BE2C (cell line): ENCODE measurements at regions not wholly inside any gene's neighbourhood (a gene's known extent, or its start where the extent isn't known, plus 50 kb on each side); places are given as distances from the start of the nearest gene placed in this dataset.

ENCODE experiments used
- DNase-seq: peaks from one replicate; pipeline ENCODE4 v3.0.0-alpha.2; 2020
- H3K27me3 ChIP-seq: fragments of 250-450 bp; sonication (Bioruptor Pico); 2 replicates; pipeline ENCODE4 v1.5.1; 2020; ENCODE audit warnings: mild to moderate bottlenecking
- H3K36me3 ChIP-seq: fragments of 250-450 bp; sonication (Bioruptor Pico); 2 replicates; pipeline ENCODE4 v1.5.1; 2020; ENCODE audit warnings: mild to moderate bottlenecking
- H3K4me1 ChIP-seq: fragments of 250-450 bp; sonication (Bioruptor Pico); 2 replicates; pipeline ENCODE4 v1.5.1; 2020
- H3K4me3 ChIP-seq: 2 replicates; pipeline ENCODE4 v1.5.1; 2011; ENCODE audit warnings: low read depth, low read length
- H3K9me3 ChIP-seq: fragments of 250-450 bp; sonication (Bioruptor Pico); 2 replicates; pipeline ENCODE4 v1.5.1; 2020
- CTCF ChIP-seq: IDR thresholded peaks from 2 replicates; pipeline ENCODE4 v1.5.1; 2012; ENCODE audit warnings: mild to moderate bottlenecking, low read depth, low read length

- no peak for DNase-seq
- TF ChIP-seq CTCF = no peak
- Histone ChIP-seq H3K4me1 (no peaks in the 10 kb centered on the region), H3K4me3 (no peak overlapping the region), H3K27me3 (no peaks in the 10 kb centered on the region), H3K9me3 (no peaks in the 10 kb centered on the region), H3K36me3 (no peaks in the 10 kb centered on the region)
Observed at GRCh38 chr3:127354761-127355160, 66.9 kb upstream of the PRR20G start.

GRCh38 chr3:127352612-127353011 lies 64.8 kb upstream of the PRR20G start:
- Histone ChIP-seq H3K9me3 (no peaks in the 10 kb centered on the region), H3K4me1 (no peaks in the 10 kb centered on the region), H3K4me3 (no peak overlapping the region), H3K36me3 (no peaks in the 10 kb centered on the region), H3K27me3 (no peaks in the 10 kb centered on the region)
- TF ChIP-seq CTCF = no peak
- no peak for DNase-seq

GRCh38 chr3:127351775-127352350 lies 64.0 kb upstream of the PRR20G start:
- H3K27me3 ChIP-seq = no peaks in the 10 kb centered on the region
- no peak for DNase-seq
- H3K4me1 ChIP-seq = no peaks in the 10 kb centered on the region
- no peak for TF ChIP-seq CTCF
- no peaks in the 10 kb centered on the region for H3K9me3 ChIP-seq
- no peaks in the 10 kb centered on the region for H3K36me3 ChIP-seq
- H3K4me3 ChIP-seq = no peak overlapping the region

- no peaks in the 10 kb centered on the region for H3K36me3 ChIP-seq
- H3K4me1 ChIP-seq = no peaks in the 10 kb centered on the region
- H3K27me3 ChIP-seq = no peaks in the 10 kb centered on the region
- no peaks in the 10 kb centered on the region for H3K9me3 ChIP-seq
- no peak for DNase-seq
- no peak for TF ChIP-seq CTCF
- H3K4me3 ChIP-seq = no peak overlapping the region
Observed at GRCh38 chr3:127351321-127351720, 63.5 kb upstream of the PRR20G start.

- Histone ChIP-seq H3K36me3 (no peaks in the 10 kb centered on the region), H3K4me1 (no peaks in the 10 kb centered on the region), H3K27me3 (no peaks in the 10 kb centered on the region), H3K9me3 (no peaks in the 10 kb centered on the region), H3K4me3 (no peak overlapping the region)
- TF ChIP-seq CTCF = no peak
- DNase-seq = no peak
Observed at GRCh38 chr3:127350172-127351050, 62.6 kb upstream of the PRR20G start.
